ENCODE measurements at regions not wholly inside any gene's neighbourhood (a gene's known extent, or its start where the extent isn't known, plus 50 kb on each side); places are given as distances from the start of the nearest gene placed in this dataset.

DNA sequence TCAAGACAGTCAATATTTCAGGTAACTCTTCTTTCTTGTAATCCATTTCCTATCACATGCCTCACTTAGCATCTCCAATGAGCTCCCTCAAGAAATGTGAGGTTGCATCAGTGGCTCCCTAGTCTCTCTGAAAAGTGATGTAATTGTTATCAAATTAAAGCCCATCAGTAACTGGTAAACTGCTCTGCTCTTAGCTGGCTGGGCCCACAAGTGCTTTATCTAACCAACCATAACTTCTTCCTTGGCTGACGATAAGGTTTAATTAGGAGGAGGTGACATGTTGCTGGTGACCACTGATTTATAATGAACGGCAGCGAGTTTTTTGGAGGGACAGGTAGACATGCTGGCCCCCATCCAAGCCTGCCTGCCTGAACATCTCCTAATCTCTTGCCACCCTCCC, 79.6 kb downstream of the RTP4 start (continued):
- TF ChIP-seq, protein P1, sequence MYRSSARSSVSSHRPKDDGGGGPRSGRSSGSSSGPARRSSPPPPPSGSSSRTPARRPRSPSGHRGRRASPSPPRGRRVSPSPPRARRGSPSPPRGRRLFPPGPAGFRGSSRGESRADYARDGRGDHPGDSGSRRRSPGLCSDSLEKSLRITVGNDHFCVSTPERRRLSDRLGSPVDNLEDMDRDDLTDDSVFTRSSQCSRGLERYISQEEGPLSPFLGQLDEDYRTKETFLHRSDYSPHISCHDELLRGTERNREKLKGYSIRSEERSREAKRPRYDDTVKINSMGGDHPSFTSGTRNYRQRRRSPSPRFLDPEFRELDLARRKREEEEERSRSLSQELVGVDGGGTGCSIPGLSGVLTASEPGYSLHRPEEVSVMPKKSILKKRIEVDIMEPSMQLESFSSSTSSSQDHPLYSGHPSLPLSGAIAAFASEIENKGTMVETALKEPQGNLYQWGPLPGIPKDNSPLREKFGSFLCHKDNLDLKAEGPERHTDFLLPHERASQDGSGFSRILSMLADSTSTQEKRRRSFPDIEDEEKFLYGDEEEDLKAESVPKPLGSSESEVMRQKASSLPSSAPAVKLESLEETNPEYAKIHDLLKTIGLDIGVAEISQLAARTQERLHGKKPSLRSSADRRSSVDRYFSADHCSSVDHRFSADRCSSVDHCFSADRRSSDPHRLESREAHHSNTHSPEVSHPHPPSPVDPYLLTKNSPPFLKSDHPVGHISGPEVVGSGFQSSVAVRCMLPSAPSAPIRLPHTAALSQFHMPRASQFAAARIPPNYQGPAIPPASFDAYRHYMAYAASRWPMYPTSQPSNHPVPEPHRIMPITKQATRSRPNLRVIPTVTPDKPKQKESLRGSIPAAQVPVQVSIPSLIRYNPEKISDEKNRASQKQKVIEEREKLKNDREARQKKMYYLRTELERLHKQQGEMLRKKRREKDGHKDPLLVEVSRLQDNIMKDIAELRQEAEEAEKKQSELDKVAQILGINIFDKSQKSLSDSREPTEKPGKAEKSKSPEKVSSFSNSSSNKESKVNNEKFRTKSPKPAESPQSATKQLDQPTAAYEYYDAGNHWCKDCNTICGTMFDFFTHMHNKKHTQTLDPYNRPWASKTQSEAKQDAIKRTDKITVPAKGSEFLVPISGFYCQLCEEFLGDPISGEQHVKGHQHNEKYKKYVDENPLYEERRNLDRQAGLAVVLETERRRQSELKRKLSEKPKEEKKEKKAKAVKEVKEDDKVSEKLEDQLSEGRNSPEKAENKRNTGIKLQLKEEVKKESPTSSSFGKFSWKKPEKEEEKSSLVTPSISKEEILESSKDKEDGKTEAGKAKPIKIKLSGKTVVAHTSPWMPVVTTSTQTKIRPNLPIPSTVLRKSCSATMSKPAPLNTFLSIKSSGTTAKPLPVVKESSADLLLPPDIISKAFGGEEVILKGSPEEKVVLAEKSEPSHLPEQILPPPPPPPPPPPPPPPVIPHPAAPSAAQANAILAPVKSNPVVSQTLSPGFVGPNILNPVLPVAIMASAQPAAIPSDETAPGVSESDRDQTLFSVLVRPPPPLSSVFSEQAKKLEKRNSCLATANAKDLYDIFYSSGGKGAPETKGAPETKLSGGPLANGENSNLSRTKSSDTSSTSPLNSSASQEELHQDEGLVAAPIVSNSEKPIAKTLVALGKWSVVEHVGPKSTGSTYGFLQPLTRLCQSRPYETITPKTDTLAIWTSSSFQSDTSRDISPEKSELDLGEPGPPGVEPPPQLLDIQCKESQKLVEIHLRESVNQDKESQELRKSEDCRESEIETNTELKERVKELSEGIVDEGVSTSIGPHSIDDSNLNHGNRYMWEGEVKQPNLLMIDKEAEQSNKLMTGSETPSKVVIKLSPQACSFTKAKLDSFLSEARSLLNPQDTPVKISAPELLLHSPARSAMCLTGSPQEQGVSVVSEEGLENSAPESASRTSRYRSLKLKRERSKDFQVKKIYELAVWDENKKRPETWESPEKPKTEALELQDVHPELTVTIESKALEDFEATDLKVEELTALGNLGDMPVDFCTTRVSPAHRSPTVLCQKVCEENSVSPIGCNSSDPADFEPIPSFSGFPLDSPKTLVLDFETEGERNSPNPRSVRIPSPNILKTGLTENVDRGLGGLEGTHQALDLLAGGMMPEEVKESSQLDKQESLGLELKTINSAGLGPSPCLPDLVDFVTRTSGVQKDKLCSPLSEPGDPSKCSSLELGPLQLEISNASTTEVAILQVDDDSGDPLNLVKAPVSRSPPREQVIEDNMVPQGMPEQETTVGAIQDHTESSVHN (IDR thresholded peaks at IDR 0.05; ENCODE audit: borderline replicate concordance in 1 of 2, low read depth in 1 of 2) = no peak
- TF ChIP-seq CEBPG (CRISPR knock-in tag; IDR thresholded peaks at IDR 0.05) (no peak), CEBPG (tag; conservative IDR thresholded peaks at IDR 0.05 in 1 of 2, IDR thresholded peaks at IDR 0.05 in 1 of 2) (peak in 1 of 2 experiments; percentile 81; a peak in 2 of 4 replicates), MEIS2 (IDR thresholded peaks at IDR 0.05; ENCODE audit: partially characterized antibody) (peak; percentile 68), ZEB2 (IDR thresholded peaks at IDR 0.05) (peak; percentile 43; the same call in 1 of the 2 replicates), TAL1 (IDR thresholded peaks at IDR 0.05) (peak; percentile 38; the same call in 1 of the 2 replicates)

All from K562 (cell line).